ENCODE measurements at regions not wholly inside any gene's neighbourhood (a gene's known extent, or its start where the extent isn't known, plus 50 kb on each side); places are given as distances from the start of the nearest gene placed in this dataset.

- TF ChIP-seq TAF1 (conservative IDR thresholded peaks at IDR 0.05) = no peak
- no peak for TF ChIP-seq CTCF (IDR thresholded peaks at IDR 0.05; ENCODE audit: low read depth, low read length, missing input control)
- TF ChIP-seq, protein P1, sequence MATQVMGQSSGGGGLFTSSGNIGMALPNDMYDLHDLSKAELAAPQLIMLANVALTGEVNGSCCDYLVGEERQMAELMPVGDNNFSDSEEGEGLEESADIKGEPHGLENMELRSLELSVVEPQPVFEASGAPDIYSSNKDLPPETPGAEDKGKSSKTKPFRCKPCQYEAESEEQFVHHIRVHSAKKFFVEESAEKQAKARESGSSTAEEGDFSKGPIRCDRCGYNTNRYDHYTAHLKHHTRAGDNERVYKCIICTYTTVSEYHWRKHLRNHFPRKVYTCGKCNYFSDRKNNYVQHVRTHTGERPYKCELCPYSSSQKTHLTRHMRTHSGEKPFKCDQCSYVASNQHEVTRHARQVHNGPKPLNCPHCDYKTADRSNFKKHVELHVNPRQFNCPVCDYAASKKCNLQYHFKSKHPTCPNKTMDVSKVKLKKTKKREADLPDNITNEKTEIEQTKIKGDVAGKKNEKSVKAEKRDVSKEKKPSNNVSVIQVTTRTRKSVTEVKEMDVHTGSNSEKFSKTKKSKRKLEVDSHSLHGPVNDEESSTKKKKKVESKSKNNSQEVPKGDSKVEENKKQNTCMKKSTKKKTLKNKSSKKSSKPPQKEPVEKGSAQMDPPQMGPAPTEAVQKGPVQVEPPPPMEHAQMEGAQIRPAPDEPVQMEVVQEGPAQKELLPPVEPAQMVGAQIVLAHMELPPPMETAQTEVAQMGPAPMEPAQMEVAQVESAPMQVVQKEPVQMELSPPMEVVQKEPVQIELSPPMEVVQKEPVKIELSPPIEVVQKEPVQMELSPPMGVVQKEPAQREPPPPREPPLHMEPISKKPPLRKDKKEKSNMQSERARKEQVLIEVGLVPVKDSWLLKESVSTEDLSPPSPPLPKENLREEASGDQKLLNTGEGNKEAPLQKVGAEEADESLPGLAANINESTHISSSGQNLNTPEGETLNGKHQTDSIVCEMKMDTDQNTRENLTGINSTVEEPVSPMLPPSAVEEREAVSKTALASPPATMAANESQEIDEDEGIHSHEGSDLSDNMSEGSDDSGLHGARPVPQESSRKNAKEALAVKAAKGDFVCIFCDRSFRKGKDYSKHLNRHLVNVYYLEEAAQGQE (IDR thresholded peaks at IDR 0.05) = no peak
- no peak for TF ChIP-seq JUND (IDR thresholded peaks at IDR 0.05)
- no peak for TF ChIP-seq GABPA (IDR thresholded peaks at IDR 0.05 in 1 of 2, conservative IDR thresholded peaks at IDR 0.05 in 1 of 2)
- TF ChIP-seq MAX (IDR thresholded peaks at IDR 0.05) = no peak
- TF ChIP-seq RAD21 (IDR thresholded peaks at IDR 0.05) = no peak
- TF ChIP-seq, protein P2, sequence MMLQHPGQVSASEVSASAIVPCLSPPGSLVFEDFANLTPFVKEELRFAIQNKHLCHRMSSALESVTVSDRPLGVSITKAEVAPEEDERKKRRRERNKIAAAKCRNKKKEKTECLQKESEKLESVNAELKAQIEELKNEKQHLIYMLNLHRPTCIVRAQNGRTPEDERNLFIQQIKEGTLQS (IDR thresholded peaks at IDR 0.05) = no peak
- TF ChIP-seq FOXA1 (IDR thresholded peaks at IDR 0.05) = no peak
Observed at GRCh38 chr13:30103161-30103840, 204.1 kb downstream of the KATNAL1 start.

Measured in liver (tissue), 3 donors.